ENCODE measurements at regions not wholly inside any gene's neighbourhood (a gene's known extent, or its start where the extent isn't known, plus 50 kb on each side); places are given as distances from the start of the nearest gene placed in this dataset.

DNA sequence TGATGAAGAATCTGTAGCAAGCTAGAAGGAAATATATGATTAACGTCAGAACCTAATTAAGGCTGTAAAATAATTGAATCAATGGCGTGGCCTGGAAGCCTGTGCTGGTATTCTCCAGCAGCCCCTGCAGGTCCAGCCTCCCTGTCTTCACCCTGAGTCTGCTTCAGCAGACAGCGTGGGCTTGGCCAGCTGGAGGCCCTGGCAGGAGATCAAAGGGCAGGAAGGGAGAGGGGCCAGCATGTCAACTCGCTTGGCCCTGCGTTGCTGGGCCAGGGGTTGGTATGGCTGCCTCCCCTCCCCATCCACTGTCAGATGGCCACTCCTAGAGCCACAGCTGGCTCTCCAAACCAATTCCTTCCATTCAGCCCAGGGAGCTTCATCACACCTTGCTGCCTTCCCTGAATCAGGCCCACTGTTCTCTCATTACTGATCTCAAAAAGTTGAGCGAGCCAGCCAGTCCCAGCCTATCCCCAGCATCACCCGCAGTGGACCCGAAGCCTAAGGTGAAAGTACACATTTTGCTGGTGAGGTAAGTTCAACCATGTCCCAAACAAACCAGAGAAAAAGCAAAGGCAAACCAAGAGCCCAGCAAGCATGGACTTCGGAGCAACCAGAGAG is 228.4 kb upstream of the AGAP1 start:
- DNase-seq, result no peak

DNA sequence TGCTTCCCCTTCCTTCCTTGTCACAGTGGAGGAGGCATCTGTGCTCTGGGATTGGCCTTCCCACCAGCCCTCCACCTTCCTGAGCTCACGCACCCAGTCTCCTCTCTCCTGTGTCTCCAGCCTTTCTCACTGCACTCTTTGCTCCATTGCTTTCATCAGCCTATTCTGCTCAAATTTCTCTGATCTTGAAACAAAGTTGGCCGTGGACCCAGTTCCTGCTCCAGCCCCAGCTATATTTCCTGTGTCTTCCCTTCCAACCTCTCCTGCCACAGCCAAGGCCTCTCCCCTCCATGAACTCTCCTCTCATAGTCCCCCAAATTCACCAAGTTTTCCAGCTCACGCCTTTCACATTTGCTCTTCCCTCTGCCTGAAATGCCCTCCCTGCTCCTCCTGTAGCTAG is 226.6 kb upstream of the AGAP1 start:
- no peak for DNase-seq

DNA sequence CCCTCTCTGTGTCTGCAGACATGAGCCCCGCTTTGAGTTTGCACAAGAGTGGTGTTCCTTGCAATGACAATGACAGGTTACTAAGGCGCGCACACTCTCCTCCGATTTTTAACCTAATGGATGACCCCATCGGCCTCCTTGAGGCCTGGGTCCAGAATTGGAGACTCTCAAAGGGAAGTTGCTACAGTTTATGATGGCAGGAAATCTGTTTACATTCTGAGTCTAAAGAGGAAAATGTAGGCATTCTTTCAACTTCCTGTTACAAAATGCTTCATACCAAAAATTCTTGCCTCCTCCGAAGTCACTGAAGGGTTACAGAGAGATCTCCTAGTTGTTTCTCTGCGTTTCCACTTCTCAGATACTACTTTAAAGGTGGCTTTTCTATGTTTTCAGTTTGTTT is 225.3 kb upstream of the AGAP1 start:
- no peak for DNase-seq

DNA sequence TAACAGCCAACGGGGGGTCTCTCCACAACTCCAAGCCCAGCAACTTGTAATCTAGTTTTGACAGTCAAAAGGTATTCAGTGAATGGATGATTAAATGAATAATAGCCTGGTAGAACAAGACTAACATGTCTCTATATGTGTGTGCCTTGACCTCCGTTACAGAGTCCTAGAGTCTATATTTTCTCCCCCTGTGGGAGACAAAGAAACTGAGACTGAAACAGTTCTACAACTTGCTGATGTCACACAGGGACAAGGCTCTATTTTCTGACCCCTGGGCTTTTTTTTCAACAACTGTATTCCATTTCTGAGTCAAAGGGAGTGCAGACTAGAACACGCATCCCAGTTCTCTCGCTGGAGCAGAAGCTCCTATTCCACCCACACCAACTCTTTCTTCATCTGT is 223.6 kb upstream of the AGAP1 start:
- no peak for DNase-seq

DNA sequence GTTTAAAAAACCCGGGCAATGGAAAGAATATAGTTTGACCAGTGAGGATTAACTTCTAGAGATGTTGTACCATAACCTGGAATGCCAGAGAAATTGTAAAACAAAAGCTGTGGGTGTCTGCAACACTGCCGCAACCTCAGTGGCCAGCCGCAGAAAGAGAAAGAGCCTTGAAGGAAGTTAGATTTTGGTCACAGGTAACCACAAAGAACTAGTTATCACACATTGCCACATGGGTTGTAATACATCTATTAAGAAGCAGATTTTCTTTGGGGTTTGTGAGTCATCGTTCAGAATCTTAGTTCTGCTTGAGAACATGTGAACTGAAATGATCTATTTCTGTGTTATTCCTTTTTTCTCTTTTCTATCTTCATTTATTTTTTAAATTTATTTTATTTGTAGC is 222.9 kb upstream of the AGAP1 start:
- peak; percentile 10 for DNase-seq

DNA sequence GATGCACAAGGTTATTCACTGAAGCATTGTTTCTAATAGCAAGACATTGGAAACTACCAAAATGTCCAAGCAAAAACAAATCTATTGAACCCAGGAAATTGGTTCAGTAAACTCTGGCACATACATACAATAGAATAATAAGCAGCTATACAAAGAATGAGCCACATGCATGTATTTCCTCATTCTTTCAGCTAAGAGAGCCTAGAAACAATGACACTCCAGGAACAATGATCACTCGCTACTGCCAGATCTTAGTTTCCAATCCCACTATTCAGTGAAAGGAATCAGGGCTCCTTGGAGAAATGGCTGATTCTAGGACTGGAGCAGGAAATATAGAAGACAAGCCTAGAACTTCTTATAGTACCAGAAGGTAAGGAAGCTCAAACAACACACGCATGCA is 221.9 kb upstream of the AGAP1 start:
- DNase-seq, result no peak

DNA sequence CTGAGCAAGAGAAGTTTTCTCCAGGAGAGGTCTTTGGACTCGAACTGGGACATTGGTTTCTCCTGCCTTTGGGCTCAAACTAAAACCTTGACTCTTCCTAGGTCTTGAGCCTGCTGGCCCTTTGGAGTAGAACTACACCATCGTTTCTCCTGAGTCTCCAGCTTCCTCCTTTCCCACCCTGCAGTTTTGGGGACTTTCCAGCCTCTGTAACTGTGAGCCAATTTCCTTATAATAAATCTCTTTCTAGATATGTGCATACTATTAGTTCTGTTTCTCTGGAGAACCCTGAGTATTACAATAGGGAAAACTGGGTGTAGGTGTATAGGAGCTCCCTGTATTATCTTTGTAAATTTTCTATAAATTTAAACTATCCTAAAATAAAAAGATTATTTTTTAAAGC is 219.8 kb upstream of the AGAP1 start:
- DNase-seq, result no peak

DNA sequence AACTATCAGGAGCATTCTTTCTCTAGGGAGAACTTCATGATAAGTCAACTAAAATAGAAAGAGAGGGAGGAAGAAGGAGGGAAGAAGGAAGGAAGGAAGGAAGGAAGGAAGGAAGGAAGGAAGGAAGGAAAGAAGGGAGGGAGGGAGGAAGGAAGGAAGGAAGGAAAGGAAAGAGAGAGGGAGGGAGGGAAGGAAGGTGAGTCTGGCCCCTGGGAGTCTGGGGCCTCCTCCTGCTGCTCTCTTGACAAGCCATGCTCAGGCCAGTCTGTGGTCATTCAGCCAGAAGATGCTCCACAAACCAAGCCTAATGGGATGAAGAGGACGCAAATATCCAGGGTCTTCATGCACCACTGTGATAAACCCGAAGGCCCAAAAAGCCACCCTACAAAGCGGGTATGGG is 216.4 kb upstream of the AGAP1 start:
- no peak for DNase-seq

DNA sequence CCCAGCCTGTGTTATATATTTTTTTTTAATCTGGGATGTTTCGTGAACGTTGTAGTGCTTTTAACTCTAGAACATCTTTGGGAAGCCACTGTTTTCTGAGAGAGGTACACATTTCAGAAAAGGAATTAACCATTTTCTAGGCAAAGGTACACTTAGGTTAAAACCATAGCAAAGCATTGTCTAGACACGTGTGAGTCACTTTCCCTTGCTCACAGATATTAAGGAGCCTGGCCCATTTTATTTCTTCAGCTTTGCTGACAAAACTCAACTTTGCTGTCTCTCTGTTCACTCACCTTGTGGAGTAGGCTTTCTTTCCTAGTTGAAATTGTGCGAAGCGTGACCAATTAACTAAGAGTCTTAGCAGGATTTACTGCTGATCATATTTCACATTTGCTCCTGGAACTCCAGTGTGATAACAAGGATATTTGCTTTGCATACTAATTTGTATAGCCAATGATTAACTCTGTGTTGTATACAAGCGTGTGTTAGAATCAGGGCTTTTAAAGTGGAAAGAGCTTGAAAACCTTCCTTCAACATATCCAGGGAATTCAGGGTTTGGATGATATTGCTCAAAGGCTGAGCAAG is 215.0 kb upstream of the AGAP1 start:
- DNase-seq, result no peak

DNA sequence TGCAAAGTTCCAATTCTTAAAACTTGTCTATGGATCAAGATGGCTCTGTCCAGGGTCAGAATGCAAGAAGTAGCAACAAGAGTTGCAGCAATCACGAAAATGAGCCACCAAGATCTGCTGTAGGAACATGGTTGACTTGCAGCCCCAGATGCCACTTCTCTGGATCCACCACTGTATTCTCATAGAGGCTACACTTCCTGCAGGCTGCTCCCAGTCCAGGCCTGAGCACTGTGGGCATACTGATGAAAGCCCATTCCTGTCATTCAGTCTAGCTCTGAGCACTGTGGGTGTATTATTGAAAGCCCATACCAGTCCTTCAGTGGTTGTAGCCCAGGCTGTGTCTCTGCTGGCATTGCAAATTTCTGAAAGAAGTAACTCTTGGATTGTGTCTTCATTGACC is 213.9 kb upstream of the AGAP1 start:
- DNase-seq, result no peak

DNA sequence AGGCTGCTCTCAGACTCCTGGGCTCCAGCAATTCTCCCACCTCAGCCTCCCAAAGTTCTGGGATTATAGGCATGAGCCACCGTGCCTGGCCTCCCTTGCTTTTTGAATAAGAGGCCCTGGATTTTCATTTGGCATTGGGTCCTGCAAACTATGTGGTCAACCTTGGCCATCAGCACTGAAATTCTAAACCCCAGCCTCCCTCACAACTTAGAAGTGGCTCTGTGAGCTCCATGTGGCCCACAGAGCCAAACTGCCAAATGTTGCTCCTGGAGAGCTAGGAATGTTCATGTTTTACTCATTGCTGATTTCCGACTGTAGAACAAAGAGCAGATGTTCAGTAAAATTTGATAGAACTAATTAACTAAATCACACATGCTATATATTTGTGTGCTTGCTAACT is 210.6 kb upstream of the AGAP1 start:
- no peak for DNase-seq

DNA sequence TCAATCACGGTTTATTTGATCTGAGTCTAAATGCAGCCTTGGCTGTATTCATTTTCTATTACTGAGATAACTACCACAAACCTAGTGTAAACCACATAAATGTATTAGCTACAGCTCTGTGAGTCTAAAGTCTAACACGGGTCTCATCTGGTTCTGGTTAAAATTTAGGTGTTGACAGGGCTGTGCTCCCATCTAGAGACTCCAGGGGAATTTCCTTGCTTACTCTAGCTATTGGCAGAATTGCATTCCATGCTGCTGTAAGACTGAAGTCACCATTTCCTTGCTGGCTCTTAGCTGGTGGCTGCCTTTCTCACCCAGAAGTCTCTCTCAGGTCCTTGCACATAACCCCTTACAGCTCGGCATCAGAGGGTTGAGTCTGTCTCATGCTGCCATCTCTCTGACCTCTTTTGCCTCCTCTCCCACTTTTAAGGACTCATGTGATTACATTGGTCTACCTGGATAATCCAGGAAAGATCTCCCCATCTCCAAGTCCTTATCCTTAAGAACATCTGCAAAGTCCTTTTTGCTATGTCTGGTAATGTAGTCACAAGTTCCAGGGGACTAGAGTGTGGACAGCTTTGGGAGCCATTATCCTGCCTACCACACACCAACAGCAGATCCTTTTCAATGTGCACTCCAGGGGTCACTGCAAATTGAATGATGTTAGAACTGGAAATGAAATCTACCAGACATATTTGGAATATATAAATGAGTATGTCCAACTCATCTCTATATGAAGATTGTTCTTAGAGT is 207.0 kb upstream of the AGAP1 start:
- no peak for DNase-seq

DNA sequence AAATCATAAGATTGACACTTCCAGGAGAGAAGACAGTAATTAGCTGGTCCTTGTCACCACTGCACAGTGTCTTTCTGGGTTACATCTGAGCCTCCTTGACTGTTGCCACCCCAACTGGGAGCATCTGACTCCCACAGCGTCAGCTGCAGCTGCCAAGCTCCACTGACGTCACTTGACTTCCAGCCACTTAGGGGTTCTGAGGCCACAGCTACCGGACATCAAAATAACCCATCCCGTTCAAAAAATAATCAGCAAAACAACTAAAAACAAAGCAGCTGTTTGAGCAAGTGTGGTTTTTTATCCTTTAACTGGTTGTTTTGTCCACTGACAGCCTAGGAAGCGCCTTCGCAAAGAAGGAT is 206.5 kb upstream of the AGAP1 start:
- DNase-seq, result no peak

DNA sequence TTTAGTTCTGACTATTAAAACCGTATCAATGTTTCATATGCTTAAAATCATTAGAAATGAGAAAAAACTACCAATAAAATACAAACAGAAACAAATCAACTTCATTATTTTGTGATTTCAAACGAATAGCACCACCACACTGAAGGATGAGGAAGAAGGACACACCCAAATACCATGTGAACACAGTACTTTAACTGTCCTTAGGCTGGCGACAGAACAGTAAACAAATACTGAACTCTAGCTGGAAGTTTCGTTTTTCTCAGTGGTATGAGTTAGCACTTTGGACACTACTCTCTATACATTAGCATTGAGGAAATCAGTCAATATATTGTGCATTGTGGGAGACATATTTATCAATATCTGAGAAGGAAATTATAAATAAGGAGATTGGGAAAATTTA is 202.4 kb upstream of the AGAP1 start:
- no peak for DNase-seq

DNA sequence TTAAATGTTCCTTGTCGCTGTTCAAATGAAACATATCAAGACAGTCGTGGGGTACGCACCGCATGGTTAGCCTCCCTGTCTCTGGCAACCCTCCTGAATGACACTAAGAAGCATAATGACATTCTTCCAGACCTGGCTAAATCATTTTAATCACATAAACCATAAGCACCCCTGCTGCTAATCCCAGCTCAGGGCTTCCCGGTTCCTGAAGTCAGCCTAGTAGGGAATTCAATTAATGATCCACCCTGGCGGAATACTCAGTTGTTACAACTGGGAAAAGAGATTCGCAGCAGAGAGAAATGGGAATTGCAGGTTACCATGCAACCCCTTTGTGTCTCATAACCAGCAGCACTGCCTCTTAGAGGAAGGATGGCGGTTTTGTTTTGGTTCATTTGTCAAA is 200.8 kb upstream of the AGAP1 start:
- no peak for DNase-seq

DNA sequence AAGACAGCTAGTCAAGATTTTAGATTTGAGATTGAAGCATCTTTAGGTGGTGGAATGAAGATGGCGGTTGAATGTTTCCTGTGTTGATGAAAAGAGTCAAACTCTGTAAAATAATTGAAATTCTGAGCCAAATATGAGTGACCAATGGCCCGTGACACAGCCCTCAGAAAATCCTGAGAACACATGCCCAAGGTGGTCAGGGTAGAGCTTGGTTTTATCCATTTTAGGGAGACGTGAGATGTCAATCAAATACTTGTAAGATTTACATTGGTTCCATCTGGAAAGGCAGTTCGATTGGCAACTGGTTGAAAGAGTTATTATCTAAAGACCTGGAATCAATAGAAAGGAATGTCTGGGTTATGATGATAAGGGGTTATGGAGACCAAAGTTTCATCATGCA is 198.0 kb upstream of the AGAP1 start:
- DNase-seq, result no peak

DNA sequence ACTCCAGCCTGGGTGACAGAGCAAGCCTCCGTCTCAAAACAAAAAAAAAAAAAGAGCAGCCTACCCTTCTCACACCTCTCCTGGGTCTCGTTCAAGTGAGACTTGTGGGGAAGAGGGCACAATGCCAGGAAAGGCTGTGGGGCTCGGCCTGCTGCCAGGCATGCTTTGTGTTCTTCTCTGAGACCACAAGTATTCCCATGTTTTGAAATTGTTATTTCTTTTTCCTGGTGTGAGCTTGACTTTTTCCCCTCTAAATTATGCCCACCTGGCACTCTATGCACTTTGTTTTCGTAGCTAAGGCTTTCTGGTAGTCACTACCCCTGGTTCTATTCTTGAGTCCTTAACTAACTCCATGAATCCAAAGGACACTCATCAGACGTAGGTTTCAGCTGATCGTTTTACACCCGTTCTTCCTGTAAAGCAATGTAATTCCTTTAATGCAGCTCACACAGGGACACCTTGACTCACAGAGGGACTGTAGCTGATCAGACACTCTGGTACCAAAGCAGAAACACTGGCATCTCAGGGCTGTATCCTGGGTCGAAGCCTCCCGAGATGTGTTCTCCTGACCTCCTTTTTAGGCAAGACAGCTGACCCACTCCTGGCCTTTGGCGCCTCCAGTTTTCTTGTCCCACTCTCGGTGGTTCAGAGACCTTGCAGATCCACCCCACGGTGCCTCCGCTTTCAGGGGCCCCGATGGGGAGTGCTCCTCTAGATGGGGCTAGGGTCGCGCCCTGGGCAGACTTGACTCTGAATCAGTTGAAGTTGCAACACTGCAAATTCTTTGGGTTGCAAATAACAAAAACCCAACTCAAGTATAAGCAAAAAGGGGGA is 193.3 kb upstream of the AGAP1 start:
- DNase-seq, result no peak

DNA sequence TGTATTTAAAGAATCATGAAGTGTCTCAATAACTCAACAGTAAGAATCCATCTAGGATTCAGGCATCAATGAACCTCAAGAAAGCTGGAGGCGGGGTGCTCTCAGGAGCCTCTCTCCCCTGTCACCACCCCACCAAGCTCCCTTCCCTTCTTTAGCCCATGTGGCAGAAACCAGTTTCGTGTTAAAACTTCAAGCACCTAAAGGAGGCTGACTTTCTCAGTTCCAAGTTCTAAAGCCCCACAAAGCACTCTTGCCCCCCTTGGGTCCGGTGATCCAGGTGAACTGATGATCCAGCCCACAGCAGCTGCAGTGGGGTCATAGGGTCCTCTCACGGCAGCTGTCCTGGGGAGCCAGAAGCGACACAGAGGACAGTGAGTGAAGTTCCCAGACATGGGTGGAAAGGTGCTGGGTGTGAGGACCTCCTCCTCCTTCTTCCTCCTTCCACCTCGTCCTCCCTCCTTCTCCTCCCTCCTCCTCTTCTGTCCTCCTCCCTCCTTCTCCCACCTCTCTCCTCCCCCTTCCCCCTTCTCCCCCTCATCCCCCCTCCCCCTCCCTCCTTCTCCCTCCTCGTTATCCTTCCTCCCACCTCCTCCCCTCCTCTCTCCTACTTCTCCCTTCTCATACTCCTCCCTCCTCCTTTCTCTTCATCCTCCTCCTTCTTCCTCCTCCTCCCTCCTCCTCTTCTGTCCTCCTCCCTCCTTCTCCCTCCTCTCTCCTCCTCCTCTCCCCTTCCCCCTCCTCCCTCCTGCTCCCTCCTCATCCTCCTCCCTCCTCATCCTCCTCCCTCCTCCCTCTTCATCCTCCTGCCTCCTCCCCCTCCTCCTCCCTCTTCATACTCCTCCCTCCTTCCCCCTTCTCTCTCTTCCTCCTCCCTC is 192.4 kb upstream of the AGAP1 start:
- no peak for DNase-seq

DNA sequence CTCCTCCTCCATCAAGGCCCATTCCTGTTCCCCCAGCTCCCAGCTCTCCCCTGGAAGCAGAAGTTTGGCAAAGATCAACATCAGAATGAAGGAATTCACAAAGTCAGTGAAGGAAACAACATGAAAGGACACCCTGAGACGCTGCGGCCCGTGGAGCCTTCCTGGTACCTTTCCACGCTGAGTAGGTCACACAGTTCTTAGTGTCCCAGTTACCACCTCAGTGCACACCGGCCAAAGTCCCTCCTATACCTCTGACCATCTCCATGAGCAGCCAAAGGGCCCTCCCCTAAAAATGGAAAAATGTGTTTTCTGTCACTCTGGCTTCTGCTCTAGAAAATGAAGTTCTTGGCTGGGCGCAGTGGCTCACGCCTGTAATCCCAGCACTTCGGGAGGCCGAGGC is 191.6 kb upstream of the AGAP1 start:
- DNase-seq, result no peak

DNA sequence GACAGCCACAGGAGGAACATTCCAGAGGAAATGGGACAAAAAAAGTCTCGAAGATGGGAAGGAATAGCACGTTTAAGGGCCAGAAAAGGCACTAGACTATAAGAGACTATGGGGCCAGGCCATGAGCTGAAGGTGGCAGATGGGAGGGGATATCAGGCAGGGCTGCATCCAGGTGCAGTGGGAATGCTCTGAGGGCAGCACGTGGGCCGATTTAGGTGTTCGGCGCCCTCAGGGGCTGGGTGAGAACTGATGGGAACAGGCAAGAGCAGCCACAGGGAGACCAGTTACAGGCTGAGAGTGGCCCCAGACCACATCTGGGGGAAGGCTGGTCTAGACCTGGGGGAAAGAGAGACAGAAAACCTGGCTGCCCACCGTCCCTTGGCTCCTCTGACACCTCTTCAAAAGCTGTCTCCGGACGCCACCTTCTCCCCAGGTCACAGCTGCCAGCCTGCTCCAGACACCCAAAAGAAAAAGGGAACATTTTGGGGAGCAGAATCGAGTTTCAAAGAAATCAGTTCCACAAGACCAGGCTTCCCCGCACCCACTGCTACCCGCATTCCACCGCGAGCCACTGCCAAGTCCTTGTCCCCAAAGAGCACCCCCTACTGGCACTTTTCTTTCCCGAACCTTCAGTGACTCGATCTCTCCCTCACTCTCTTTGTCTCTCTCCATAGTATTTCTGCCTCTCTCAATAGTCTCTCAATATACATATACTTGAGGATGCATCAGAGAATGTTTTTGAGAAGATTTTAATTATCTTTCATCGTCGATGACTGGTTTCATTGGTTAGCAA is 190.1 kb upstream of the AGAP1 start:
- no peak for DNase-seq

DNA sequence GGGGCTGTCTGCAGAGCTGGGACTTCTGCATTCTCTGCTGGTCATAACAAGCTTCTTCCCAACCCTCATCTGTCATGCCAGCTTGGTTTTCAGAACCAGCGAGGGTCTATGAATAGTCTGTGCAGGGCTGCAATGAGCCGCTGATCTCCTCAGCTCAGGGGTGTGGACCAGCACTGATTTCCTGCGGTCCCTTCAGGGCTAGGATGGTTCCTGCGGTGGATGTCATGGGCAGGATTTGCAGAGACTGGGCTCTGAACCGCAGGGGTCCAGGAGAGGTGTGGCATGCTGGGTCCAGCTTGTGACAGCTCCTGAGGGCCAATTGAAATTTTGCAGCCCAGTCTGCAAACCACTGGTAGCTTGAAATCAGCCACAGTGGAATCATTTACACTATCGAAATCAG is 188.2 kb upstream of the AGAP1 start:
- DNase-seq, result no peak

DNA sequence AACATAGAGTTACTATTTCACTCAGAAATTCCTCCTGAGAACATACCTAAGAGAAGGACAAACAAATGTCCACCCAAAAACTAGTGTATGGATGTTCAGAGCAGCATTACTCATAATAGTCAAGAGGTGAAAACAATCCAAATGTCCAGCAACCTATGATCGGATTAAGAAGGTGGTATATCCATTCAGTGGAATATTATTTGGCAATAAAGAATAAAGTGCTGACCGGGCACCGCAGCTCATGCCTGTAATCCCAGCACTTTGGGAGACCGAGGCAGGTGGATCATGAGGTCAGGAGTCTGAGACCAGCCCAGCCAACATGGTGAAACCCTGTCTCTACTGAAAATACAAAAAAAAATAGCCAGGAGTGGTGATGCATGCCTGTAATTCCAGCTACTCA is 182.8 kb upstream of the AGAP1 start:
- DNase-seq, result no peak
